Ovary (tissue), 7 donors: ENCODE measurements at regions not wholly inside any gene's neighbourhood (a gene's known extent, or its start where the extent isn't known, plus 50 kb on each side); places are given as distances from the start of the nearest gene placed in this dataset.

Experiments
- DNase-seq, 5 donors: peaks; one replicate each; pipeline ENCODE4 v3.0.0-alpha.2; 2019 to 2020
- H3K27ac ChIP-seq, 2 donors: fragments of 200-600 bp; one replicate each; pipeline versions ENCODE4 v1.5.1 to v1.8.0; 2019 to 2022
- H3K27me3 ChIP-seq: fragments of 200-600 bp; one replicate; pipeline ENCODE4 v1.8.0; 2022
- H3K36me3 ChIP-seq: fragments of 200-600 bp; sonication (generic); one replicate; pipeline ENCODE4 v1.5.1; 2019
- H3K4me1 ChIP-seq: one replicate; pipeline ENCODE4 v1.8.1; 2013; ENCODE audit warnings: mild to moderate bottlenecking, moderate library complexity; ENCODE audit not compliant: insufficient read depth
- H3K4me3 ChIP-seq: fragments of 200-600 bp; sonication (generic); one replicate; pipeline ENCODE4 v1.5.1; 2017
- H3K9me3 ChIP-seq, 2 donors: fragments of 200-600 bp in 1 of 2; sonication (generic) in 1 of 2; one replicate each; pipeline versions ENCODE4 v1.5.1 to v1.8.1; 2013 to 2019; ENCODE audit warnings: mild to moderate bottlenecking in 1 of 2, moderate library complexity in 1 of 2
- CTCF ChIP-seq, 3 donors: fragments of 450-650 bp in 2 of 3; fragments of 200-600 bp in 1 of 3; IDR thresholded peaks; one replicate each; pipeline versions ENCODE4 v1.5.1 to v1.8.0; 2016 to 2022; ENCODE audit warnings: antibody characterized with exemption in 3 of 3, mild to moderate bottlenecking in 1 of 3
- EP300 ChIP-seq: sonication (generic); formaldehyde crosslinking; IDR thresholded peaks from one replicate; pipeline ENCODE4 v1.6.1; 2017; ENCODE audit warnings: antibody characterized with exemption
- POLR2A ChIP-seq: fragments of 450-650 bp; IDR thresholded peaks from one replicate; pipeline ENCODE4 v1.6.1; 2017; ENCODE audit warnings: antibody characterized with exemption, mild to moderate bottlenecking, moderate library complexity
- WGBS, 3 donors: extraction: QIAGEN DNeasy Blood & Tissue Kit in 1 of 3; methylation state at CpG; one replicate each; pipeline versions ENCODE4 v1.1.5 to v1.1.7; 2013 to 2017; 5-methylcytosine and 5-hydroxymethylcytosine counted together
- intact Hi-C, 4 donors: fragments of 100-400 bp; cut with DNase I; formaldehyde crosslinking; loops; one replicate each; pipeline versions ENCODE4 v1.11.0 to v1.15.1; 2022 to 2023
- donor health status: DM: no; HTN: no; CAD: no; lungs with moderate emphysema.
- donor health status: DM: no; HTN: no; CAD: no.
- donor health status: Bipolar disorder and iron deficiency.
- donor health status: DM: no; HTN: no; CAD: no.
- donor health status: DM: yes; HTN: yes; CAD: no.

GRCh38 chr7:121639705-121640104 lies 233.3 kb upstream of the PTPRZ1 start:
- Histone ChIP-seq H3K9me3 (no peaks in the 10 kb centered on the region), H3K27me3 (no peaks in the 10 kb centered on the region), H3K36me3 (no peaks in the 10 kb centered on the region), H3K27ac (no peak overlapping the region), H3K4me1 (no peaks in the 10 kb centered on the region), H3K4me3 (no peak overlapping the region)
- TF ChIP-seq POLR2A (no peak), CTCF (IDR thresholded peaks at IDR 0.05) (no peak), EP300 (no peak)
- 74 to 87% (median 82%) methylated on average over 5 of the region's 5 CpGs for WGBS, 3 donors
- no peak for DNase-seq
- intact Hi-C loops = no loop called here

- no peak overlapping the region for H3K4me3 ChIP-seq
- no peaks in the 10 kb centered on the region for H3K36me3 ChIP-seq
- intact Hi-C loops = no loop called here
- H3K27me3 ChIP-seq = no peaks in the 10 kb centered on the region
- no peak overlapping the region for H3K27ac ChIP-seq
- H3K9me3 ChIP-seq = no peaks in the 10 kb centered on the region
- TF ChIP-seq CTCF (IDR thresholded peaks at IDR 0.05) (no peak), EP300 (no peak), POLR2A (no peak)
- no peak for DNase-seq
- WGBS, 3 donors = 89 to 95% (median 93%) methylated on average over 3 of the region's 3 CpGs
- no peaks in the 10 kb centered on the region for H3K4me1 ChIP-seq
Measured at GRCh38 chr7:121638286-121638685, 234.7 kb upstream of the PTPRZ1 start.

- no peaks in the 10 kb centered on the region for H3K4me1 ChIP-seq
- no peak for DNase-seq
- no peak overlapping the region for H3K4me3 ChIP-seq
- WGBS, 3 donors = 16 to 72% (median 50%) methylated on average over 1 of the region's 1 CpG
- H3K9me3 ChIP-seq = no peaks in the 10 kb centered on the region
- H3K36me3 ChIP-seq = no peaks in the 10 kb centered on the region
- no peak overlapping the region for H3K27ac ChIP-seq
- intact Hi-C loops = no loop called here
- H3K27me3 ChIP-seq = no peaks in the 10 kb centered on the region
- TF ChIP-seq POLR2A (no peak), EP300 (no peak), CTCF (IDR thresholded peaks at IDR 0.05) (no peak)
Measured at GRCh38 chr7:121634356-121634755, 238.2 kb upstream of the FAM3C start.

- Histone ChIP-seq H3K27me3 (no peaks in the 10 kb centered on the region), H3K4me1 (no peaks in the 10 kb centered on the region), H3K9me3 (no peaks in the 10 kb centered on the region), H3K4me3 (no peak overlapping the region), H3K36me3 (no peaks in the 10 kb centered on the region), H3K27ac (no peak overlapping the region)
- 58 to 80% (median 62%) methylated on average over 3 of the region's 3 CpGs for WGBS, 3 donors
- intact Hi-C loops = no loop called here
- TF ChIP-seq POLR2A = no peak
- no peak for TF ChIP-seq EP300
- no peak for TF ChIP-seq CTCF (IDR thresholded peaks at IDR 0.05)
- no peak for DNase-seq
Measured at GRCh38 chr7:121633186-121633585, 237.1 kb upstream of the FAM3C start.

GRCh38 chr7:121624958-121625357 lies 228.8 kb upstream of the FAM3C start:
- Histone ChIP-seq H3K4me3 (no peak overlapping the region), H3K36me3 (no peaks in the 10 kb centered on the region), H3K27me3 (no peaks in the 10 kb centered on the region), H3K27ac (no peak overlapping the region), H3K4me1 (no peaks in the 10 kb centered on the region), H3K9me3 (no peaks in the 10 kb centered on the region)
- TF ChIP-seq EP300 = no peak
- TF ChIP-seq POLR2A = no peak
- TF ChIP-seq CTCF (IDR thresholded peaks at IDR 0.05) = no peak
- intact Hi-C loops = no loop called here
- WGBS, 3 donors = 77 to 87% (median 78%) methylated on average over 3 of the region's 3 CpGs
- DNase-seq = peak in 1 of 5 donors; percentile 37
